Spleen (tissue), 7 donors: ENCODE measurements at regions not wholly inside any gene's neighbourhood (a gene's known extent, or its start where the extent isn't known, plus 50 kb on each side); places are given as distances from the start of the nearest gene placed in this dataset.
"Not testable (repeated sequence)": the region's sequence is repeated elsewhere in the genome, so short reads cannot be mapped to it uniquely, and the experiment has no call there.

Experiments used
- CTCF ChIP-seq, 11 experiments: fragments of 200-600 bp in 7 of 11; fragments of 450-650 bp in 4 of 11; sonication (generic) in 4 of 11; IDR thresholded peaks in 8 of 11; conservative IDR thresholded peaks in 3 of 11; 1 replicate in 7 of 11; 2 replicates in 4 of 11; pipeline versions ENCODE4 v1.4.0 to v1.8.0; 2016 to 2021; ENCODE audit warnings: antibody characterized with exemption in 11 of 11, inconsistent platforms in 4 of 11, mild to moderate bottlenecking in 1 of 11
- POLR2A ChIP-seq, 3 donors: fragments of 450-650 bp; IDR thresholded peaks; one replicate each; pipeline ENCODE4 v1.5.1; 2017; ENCODE audit warnings: antibody characterized with exemption in 3 of 3, mild to moderate bottlenecking in 1 of 3
- POLR2AphosphoS5 ChIP-seq, 3 donors: sonication (generic); formaldehyde crosslinking; IDR thresholded peaks; one replicate each; pipeline ENCODE4 v1.5.1; 2017; ENCODE audit warnings: antibody characterized with exemption in 3 of 3
- donor health status: DM: no; HTN: no; CAD: no; lungs with moderate emphysema.
- donor health status: DM: no; HTN: no; CAD: no.
- donor health status: DM: no; HTN: no; CAD: no.

- TF ChIP-seq CTCF (IDR thresholded peaks at IDR 0.05 in 8 of 11, conservative IDR thresholded peaks at IDR 0.05 in 3 of 11); POLR2AphosphoS5 (IDR thresholded peaks at IDR 0.05); POLR2A (IDR thresholded peaks at IDR 0.05): not testable (repeated sequence)
These were observed 197.7 kb upstream of the PROK2 start for GRCh38 chr3:71982506-71983258.
